NCI-H226 (cell line): ENCODE measurements at regions not wholly inside any gene's neighbourhood (a gene's known extent, or its start where the extent isn't known, plus 50 kb on each side); places are given as distances from the start of the nearest gene placed in this dataset.

ENCODE experiments used
- DNase-seq: peaks from one replicate; pipeline ENCODE4 v3.0.0-alpha.2; 2015

GRCh38 chr16:86632206-86632605 is 53.9 kb downstream of the FOXL1 start:
- no peak for DNase-seq

DNA sequence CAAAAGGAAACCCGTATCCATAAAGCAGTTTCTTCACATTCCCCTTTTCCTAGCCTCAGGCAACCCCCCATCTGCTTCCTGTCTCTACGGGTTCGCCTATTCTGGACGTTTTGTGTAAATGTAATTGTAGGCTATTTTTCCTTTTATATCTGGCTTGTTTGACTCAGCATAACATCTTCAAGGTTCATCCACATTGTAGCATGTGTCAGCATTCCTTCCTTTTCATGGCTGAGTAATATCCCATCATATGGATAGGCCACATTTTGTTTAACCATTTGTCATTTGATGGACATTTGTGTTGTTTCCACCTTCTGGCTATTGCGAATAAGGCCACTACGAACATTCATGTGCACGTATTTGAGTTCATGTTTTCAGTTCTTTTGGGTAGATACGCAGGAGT is 54.6 kb downstream of the FOXL1 start:
- DNase-seq = no peak

- DNase-seq = no peak
Measured at GRCh38 chr16:86634292-86634691, 55.9 kb downstream of the FOXL1 start.

- DNase-seq = no peak
Measured at GRCh38 chr16:86635176-86635876, 57.0 kb downstream of the FOXL1 start.

GRCh38 chr16:86635926-86636325 is 57.6 kb downstream of the FOXL1 start:
- DNase-seq = no peak

GRCh38 chr16:86637744-86638143 is 59.4 kb downstream of the FOXL1 start:
- DNase-seq = no peak

DNA sequence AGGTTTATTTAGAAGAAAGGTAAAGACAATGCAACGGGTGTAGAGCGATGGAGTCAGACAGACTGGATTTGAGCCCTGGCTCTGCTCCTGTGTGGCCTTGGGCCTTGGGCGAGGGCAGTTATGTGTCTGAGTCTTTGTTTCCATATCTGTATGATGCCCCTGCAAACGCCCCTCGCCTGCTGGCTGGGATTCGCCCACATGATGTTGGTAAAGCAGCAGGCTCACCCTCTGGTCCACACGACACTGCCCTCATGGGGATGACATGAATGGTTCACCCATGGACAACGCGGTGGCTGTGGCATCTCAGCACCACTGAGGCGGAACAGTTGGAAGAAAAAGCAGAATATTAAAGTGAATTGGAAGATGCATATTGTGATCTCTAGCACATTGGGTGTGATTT is 60.3 kb downstream of the FOXL1 start:
- no peak for DNase-seq

DNA sequence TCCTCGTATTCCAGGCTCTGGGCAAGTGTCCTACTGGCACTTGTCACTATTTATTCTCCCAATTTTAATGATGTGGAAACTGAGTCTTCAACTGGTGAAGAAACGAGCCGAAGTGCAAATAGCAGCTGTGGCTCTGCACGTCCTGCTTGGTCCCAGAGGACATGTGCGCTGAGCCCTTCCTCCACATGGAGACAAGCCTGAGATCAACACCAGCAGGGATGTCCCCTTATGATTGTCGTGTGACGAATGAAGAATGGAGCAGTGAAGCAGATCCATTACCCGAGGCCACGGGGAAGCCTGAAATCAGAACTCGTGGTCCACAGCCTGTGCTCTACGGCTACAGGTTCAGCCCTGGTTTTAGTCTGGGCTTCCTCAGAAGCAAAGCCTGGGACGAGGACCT is 61.0 kb downstream of the FOXL1 start:
- DNase-seq = no peak

- no peak for DNase-seq
Measured at GRCh38 chr16:86640265-86640843, 62.0 kb downstream of the FOXL1 start.

DNA sequence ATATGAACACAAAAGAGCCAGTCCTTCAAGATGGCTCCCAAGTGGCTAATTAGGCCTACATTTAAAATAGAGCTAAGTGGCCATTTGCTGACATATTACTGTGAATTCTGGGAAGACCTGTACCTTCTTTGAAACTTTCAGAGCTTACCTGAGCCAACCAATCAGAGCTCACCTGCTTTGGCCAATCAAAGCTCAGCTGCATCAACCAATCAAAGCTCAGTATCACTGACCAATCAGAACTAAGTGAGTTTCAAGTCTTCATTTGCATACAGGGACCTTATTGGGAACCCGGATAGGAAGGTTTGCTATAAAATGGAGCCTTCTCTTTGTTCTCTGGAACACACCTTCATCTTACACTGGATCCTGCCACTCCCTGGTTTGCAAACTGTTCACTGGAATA is 63.7 kb downstream of the FOXL1 start:
- no peak for DNase-seq

- no peak for DNase-seq
Measured at GRCh38 chr16:86643671-86644070, 65.3 kb downstream of the FOXL1 start.

GRCh38 chr16:86647561-86647960 is 69.2 kb downstream of the FOXL1 start:
- no peak for DNase-seq

- DNase-seq = no peak
Measured at GRCh38 chr16:86649875-86650274, 71.5 kb downstream of the FOXL1 start.

- DNase-seq = no peak
Measured at GRCh38 chr16:86651013-86651627, 72.8 kb downstream of the FOXL1 start.

DNA sequence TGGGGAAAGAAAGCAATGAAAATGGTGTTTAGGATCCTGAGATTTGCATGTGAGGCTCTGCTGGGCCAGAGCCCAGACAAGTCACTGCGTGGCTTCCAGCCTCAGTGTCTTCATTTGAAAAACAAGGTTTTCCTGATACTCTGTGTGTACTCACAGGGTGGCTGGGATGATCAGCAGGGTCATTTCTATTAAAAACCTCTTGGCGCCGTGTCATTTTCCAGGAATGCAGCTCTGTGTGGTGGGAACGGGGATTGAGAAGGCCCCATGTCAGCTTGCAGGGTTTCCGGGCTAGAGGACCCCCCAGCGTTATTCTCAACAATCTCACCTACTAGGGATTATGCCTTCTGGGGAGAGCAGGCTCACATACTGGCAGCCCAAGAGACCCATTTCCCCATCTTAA is 73.5 kb downstream of the FOXL1 start:
- no peak for DNase-seq

- no peak for DNase-seq
Measured at GRCh38 chr16:86653285-86654006, 75.1 kb downstream of the FOXL1 start.

DNA sequence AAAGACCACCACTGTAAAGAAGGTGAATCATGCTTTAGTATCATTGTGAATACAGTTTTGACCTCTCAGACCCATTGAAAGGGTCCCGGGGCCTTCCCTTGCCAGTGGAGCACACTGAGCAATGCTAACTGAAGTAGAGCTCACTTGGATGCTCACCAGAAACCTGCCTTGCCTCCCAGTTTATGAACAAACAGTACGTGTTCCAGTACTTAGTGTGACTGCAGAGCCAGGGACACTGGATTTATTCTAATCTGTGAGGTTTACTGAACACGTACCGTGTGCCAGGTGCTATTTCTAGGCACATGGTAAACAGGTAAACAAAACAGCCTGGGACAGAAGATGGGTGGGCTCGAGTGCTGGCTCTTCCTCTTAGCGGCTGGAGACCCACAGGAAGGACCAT is 79.6 kb downstream of the FOXL1 start:
- DNase-seq = no peak

DNA sequence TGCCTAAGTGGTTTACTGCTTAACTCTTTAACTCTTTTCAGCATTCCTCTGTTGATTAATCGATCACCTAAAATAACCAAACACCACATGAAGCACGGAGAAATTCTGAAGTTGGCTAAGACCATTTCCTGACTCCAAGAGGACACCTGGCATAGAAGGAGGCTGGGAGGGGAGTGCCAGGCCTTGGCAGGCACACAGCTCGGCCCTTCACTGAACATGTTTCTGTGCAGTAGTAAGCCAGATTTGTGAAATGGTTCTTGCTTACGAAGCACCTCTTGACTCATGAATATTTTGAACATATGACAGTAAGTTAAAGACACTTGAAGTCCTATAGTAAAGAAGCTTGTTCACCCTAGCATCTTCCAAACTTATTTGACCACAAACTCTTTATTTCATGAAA is 82.3 kb downstream of the FOXL1 start:
- DNase-seq = no peak

DNA sequence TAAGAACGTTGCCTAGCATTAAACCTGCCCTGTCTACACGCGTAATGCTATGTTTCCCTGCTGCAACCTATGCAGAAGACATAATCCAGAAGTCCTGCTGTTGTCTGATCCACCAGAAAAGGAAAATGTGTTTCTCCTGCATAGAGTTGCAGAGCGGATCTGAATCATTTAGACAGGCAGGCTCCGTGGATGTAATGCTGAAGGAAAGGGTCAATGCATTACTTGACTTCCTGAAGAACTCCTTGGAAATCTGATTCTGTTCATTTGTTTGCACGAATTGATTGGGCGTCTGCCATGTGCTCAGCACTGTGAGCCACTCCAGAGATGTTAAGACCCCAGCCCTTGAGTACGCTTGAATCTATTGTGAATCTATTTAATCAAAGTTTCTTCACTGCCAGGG is 83.4 kb downstream of the FOXL1 start:
- DNase-seq = no peak

DNA sequence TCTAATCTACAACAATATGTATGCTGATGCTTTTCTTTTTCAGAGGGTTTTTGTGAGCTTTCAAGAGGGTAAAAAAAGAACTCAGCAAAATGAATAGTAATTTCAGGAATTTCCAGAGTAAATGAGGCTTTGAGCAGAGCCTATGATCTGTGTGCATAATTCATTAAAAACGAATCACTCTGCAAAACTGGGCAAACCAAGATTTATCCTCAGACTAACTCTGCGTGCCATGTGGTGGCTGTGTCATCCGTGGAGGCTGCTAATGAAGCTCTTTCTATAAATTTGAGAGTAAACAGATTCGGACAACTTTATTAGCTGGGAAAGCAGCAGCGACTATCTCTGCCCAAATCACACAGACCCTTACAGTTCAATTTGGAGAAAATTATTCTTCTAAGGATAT is 83.8 kb downstream of the FOXL1 start:
- no peak for DNase-seq

DNA sequence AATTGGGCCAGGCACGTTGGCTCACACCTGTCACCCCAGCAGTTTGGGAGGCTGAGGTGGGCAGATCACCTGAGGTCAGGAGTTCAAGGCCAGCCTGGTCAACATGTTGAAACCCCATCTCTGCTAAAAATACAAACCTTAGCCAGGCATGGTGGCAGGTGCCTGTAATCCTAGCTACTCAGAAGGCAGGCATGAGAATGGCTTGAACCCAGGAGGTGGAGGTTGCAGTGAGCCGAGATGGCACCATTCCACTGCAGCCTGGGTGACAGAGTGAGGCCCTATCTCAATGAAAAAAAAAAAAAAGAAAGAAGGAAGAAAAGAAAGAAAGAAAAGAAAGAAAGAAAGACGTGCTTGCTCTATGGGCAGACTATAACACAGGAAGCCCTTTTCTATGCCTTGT is 84.4 kb downstream of the FOXL1 start:
- no peak for DNase-seq

GRCh38 chr16:86663685-86664521 is 85.6 kb downstream of the FOXL1 start:
- DNase-seq = no peak
